ENCODE measurements at regions not wholly inside any gene's neighbourhood (a gene's known extent, or its start where the extent isn't known, plus 50 kb on each side); places are given as distances from the start of the nearest gene placed in this dataset.

GRCh38 chr2:43105586-43106558 lies 120.5 kb downstream of the ZFP36L2 start:
- no peak for DNase-seq

GRCh38 chr2:43104763-43105162 lies 121.6 kb downstream of the ZFP36L2 start:
- DNase-seq = no peak

- DNase-seq = no peak
These were observed 122.3 kb downstream of the ZFP36L2 start for GRCh38 chr2:43104106-43104505.

GRCh38 chr2:43103093-43103404 lies 123.4 kb downstream of the ZFP36L2 start:
- no peak for DNase-seq

GRCh38 chr2:43102366-43103092 lies 123.9 kb downstream of the ZFP36L2 start:
- DNase-seq = no peak

GRCh38 chr2:43101751-43102150 lies 124.7 kb downstream of the ZFP36L2 start:
- no peak for DNase-seq

- DNase-seq = no peak
These were observed 125.3 kb downstream of the ZFP36L2 start for GRCh38 chr2:43100883-43101662.

- no peak for DNase-seq
These were observed 126.0 kb downstream of the ZFP36L2 start for GRCh38 chr2:43100362-43100882.

- no peak for DNase-seq
These were observed 126.6 kb downstream of the ZFP36L2 start for GRCh38 chr2:43099797-43100196.

GRCh38 chr2:43098539-43098938 lies 127.9 kb downstream of the ZFP36L2 start:
- no peak for DNase-seq

- no peak for DNase-seq
These were observed 128.6 kb downstream of the ZFP36L2 start for GRCh38 chr2:43097644-43098408.

GRCh38 chr2:43095533-43096295 lies 130.7 kb downstream of the ZFP36L2 start:
- DNase-seq = no peak

- DNase-seq = no peak
These were observed 133.8 kb downstream of the ZFP36L2 start for GRCh38 chr2:43092520-43093179.

GRCh38 chr2:43090317-43090716 lies 136.1 kb downstream of the ZFP36L2 start:
- no peak for DNase-seq

- no peak for DNase-seq
These were observed 138.0 kb downstream of the ZFP36L2 start for GRCh38 chr2:43088143-43089073.

GRCh38 chr2:43087413-43087812 lies 139.0 kb downstream of the ZFP36L2 start:
- DNase-seq = no peak

- no peak for DNase-seq
These were observed 139.8 kb downstream of the ZFP36L2 start for GRCh38 chr2:43086451-43087221.

- no peak for DNase-seq
These were observed 140.5 kb downstream of the ZFP36L2 start for GRCh38 chr2:43085929-43086328.

- no peak for DNase-seq
These were observed 140.9 kb downstream of the ZFP36L2 start for GRCh38 chr2:43085505-43085904.

Measured in effector CD8-positive, alpha-beta T cell (primary cell).